ENCODE measurements at regions not wholly inside any gene's neighbourhood (a gene's known extent, or its start where the extent isn't known, plus 50 kb on each side); places are given as distances from the start of the nearest gene placed in this dataset.

DNA sequence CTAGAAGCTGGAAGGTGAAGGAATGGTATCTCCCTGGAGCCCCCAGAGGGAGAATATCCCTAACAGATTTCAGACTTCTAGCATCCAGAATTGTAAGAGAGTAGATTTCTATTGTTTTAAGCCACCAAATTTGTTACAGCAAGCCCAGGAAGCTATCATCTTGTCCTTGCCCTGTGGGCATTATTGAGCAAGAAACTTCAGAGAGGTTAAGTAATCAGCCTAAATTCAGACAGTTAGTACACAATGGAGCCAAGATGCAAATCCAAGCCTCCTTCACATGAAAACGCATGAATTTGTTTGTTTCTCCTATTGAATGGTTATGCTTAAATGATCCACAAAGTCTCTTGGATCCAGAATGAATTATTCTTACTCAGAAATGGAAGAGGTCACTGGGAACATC is 55.2 kb upstream of the TRIB2 start:
- Histone ChIP-seq H3K36me3 (ENCODE audit: control insufficient read depth, insufficient read depth, low read length) (no peaks in the 10 kb centered on the region), H3K4me3 (ENCODE audit: low read length) (no peak overlapping the region), H3K27me3 (ENCODE audit: control insufficient read depth, insufficient read depth, low read length, poor library complexity, severe bottlenecking) (peaks cover 5% of the 10 kb centered on the region), H3K9ac (ENCODE audit: extremely low read depth, low read length, poor library complexity, severe bottlenecking) (no peak overlapping the region), H3K4me1 (ENCODE audit: control insufficient read depth, insufficient read depth, low read length) (peaks cover 2% of the 10 kb centered on the region), H3K27ac (ENCODE audit: low read depth, low read length) (no peak overlapping the region), H3K9me3 (ENCODE audit: control insufficient read depth, low read length) (peaks cover 9% of the 10 kb centered on the region)
- peaks cover 8% of the 10 kb centered on the region for H3K9me3 Mint-ChIP-seq
- no peak for DNase-seq
- no peak overlapping the region for H3K27ac Mint-ChIP-seq
- H3K4me3 Mint-ChIP-seq = no peak overlapping the region
- no peaks in the 10 kb centered on the region for H3K27me3 Mint-ChIP-seq (ENCODE audit: insufficient read depth)
- 88 to 100% methylated on average over 1 of the region's 1 CpG for WGBS, 2 experiments (ENCODE audit: insufficient coverage in 1 of 2, insufficient read length in 1 of 2)
- no peak for TF ChIP-seq CTCF (conservative IDR thresholded peaks at IDR 0.05)
- H3K4me1 Mint-ChIP-seq = peaks cover 4% of the 10 kb centered on the region
- no peaks in the 10 kb centered on the region for H3K36me3 Mint-ChIP-seq (ENCODE audit: low read depth)

GRCh38 chr2:12663306-12664037 is 53.3 kb upstream of the TRIB2 start:
- no peaks in the 10 kb centered on the region for H3K4me1 ChIP-seq (ENCODE audit: control insufficient read depth, insufficient read depth, low read length)
- no peaks in the 10 kb centered on the region for H3K36me3 Mint-ChIP-seq (ENCODE audit: low read depth)
- H3K4me3 ChIP-seq (ENCODE audit: low read length) = no peak overlapping the region
- H3K27me3 Mint-ChIP-seq (ENCODE audit: insufficient read depth) = no peaks in the 10 kb centered on the region
- H3K4me3 Mint-ChIP-seq = no peak overlapping the region
- H3K36me3 ChIP-seq (ENCODE audit: control insufficient read depth, insufficient read depth, low read length) = no peaks in the 10 kb centered on the region
- DNase-seq = no peak
- peaks cover 18% of the 10 kb centered on the region for H3K9me3 ChIP-seq (ENCODE audit: control insufficient read depth, low read length)
- peaks cover 1% of the 10 kb centered on the region for H3K4me1 Mint-ChIP-seq
- peaks cover 5% of the 10 kb centered on the region for H3K27me3 ChIP-seq (ENCODE audit: control insufficient read depth, insufficient read depth, low read length, poor library complexity, severe bottlenecking)
- no peak for TF ChIP-seq CTCF (conservative IDR thresholded peaks at IDR 0.05)
- no peak overlapping the region for H3K9ac ChIP-seq (ENCODE audit: extremely low read depth, low read length, poor library complexity, severe bottlenecking)
- WGBS, 2 experiments (ENCODE audit: insufficient coverage in 1 of 2, insufficient read length in 1 of 2) = 94 to 96% methylated on average over 7 to 11 of the region's 11 CpGs
- H3K27ac Mint-ChIP-seq = no peak overlapping the region
- H3K9me3 Mint-ChIP-seq = peaks cover 11% of the 10 kb centered on the region
- H3K27ac ChIP-seq (ENCODE audit: low read depth, low read length) = no peak overlapping the region

DNA sequence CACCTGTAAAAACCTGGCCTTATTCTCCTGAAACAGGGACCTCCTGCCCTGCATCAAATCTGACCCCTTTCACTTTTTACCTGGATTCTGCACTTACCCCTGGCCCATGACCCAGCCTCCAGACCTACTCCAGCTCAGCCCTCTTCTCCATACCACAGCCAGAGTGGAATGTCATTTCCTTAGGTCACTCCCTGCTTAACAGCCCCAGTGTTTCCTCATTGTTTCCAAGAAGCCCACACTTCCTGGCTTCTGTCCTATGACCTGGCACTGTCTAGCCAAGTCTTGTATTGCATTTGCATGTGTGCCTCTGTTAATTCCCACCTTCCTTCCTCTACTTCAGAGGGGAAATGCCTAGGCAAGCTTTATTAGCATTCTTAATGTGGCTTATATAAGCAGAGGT is 51.4 kb upstream of the TRIB2 start:
- no peak for TF ChIP-seq CTCF (conservative IDR thresholded peaks at IDR 0.05)
- Mint-ChIP-seq H3K4me1 (no peaks in the 10 kb centered on the region), H3K36me3 (ENCODE audit: low read depth) (no peaks in the 10 kb centered on the region), H3K4me3 (no peak overlapping the region), H3K9me3 (peaks cover 11% of the 10 kb centered on the region), H3K27ac (no peak overlapping the region), H3K27me3 (ENCODE audit: insufficient read depth) (no peaks in the 10 kb centered on the region)
- H3K27me3 ChIP-seq (ENCODE audit: control insufficient read depth, insufficient read depth, low read length, poor library complexity, severe bottlenecking) = peaks cover 5% of the 10 kb centered on the region
- H3K36me3 ChIP-seq (ENCODE audit: control insufficient read depth, insufficient read depth, low read length) = no peaks in the 10 kb centered on the region
- DNase-seq = no peak
- H3K9me3 ChIP-seq (ENCODE audit: control insufficient read depth, low read length) = peaks cover 18% of the 10 kb centered on the region
- no peaks in the 10 kb centered on the region for H3K4me1 ChIP-seq (ENCODE audit: control insufficient read depth, insufficient read depth, low read length)
- H3K9ac ChIP-seq (ENCODE audit: extremely low read depth, low read length, poor library complexity, severe bottlenecking) = no peak overlapping the region
- H3K27ac ChIP-seq (ENCODE audit: low read depth, low read length) = no peak overlapping the region
- no peak overlapping the region for H3K4me3 ChIP-seq (ENCODE audit: low read length)

Data from endodermal cell (in vitro differentiated cells).